Ecto neural progenitor cell (in vitro differentiated cells): ENCODE measurements at regions not wholly inside any gene's neighbourhood (a gene's known extent, or its start where the extent isn't known, plus 50 kb on each side); places are given as distances from the start of the nearest gene placed in this dataset.
"Not testable (repeated sequence)": the region's sequence is repeated elsewhere in the genome, so short reads cannot be mapped to it uniquely, and the experiment has no call there.

Experiments
- DNase-seq: peaks from one replicate; pipeline ENCODE4 v3.0.0-alpha.2; 2018; ENCODE audit warnings: low spot score

GRCh38 chr12:60196366-60196765 lies 600.5 kb downstream of the SLC16A7 start:
- DNase-seq = no peak

GRCh38 chr12:60197589-60197988 lies 601.8 kb downstream of the SLC16A7 start:
- DNase-seq = no peak

GRCh38 chr12:60201891-60202290 lies 606.1 kb downstream of the SLC16A7 start:
- DNase-seq = no peak

- no peak for DNase-seq
Measured at GRCh38 chr12:60205500-60205899, 609.7 kb downstream of the SLC16A7 start.

- no peak for DNase-seq
Measured at GRCh38 chr12:60209521-60209920, 613.7 kb downstream of the SLC16A7 start.

- DNase-seq = no peak
Measured at GRCh38 chr12:60209933-60210332, 614.1 kb downstream of the SLC16A7 start.

GRCh38 chr12:60210756-60211155 lies 614.9 kb downstream of the SLC16A7 start:
- no peak for DNase-seq

- DNase-seq = no peak
Measured at GRCh38 chr12:60211244-60211643, 615.4 kb downstream of the SLC16A7 start.

- DNase-seq = no peak
Measured at GRCh38 chr12:60212159-60213000, 616.6 kb downstream of the SLC16A7 start.

GRCh38 chr12:60213272-60213671 lies 617.4 kb downstream of the SLC16A7 start:
- not testable (repeated sequence) for DNase-seq

GRCh38 chr12:60216226-60216625 lies 620.4 kb downstream of the SLC16A7 start:
- DNase-seq = no peak

GRCh38 chr12:60223242-60223641 lies 627.4 kb downstream of the SLC16A7 start:
- DNase-seq = no peak

- DNase-seq = no peak
Measured at GRCh38 chr12:60225216-60226000, 629.6 kb downstream of the SLC16A7 start.

- no peak for DNase-seq
Measured at GRCh38 chr12:60227916-60228315, 632.1 kb downstream of the SLC16A7 start.

GRCh38 chr12:60230056-60230455 lies 634.2 kb downstream of the SLC16A7 start:
- DNase-seq = no peak

- DNase-seq = no peak
Measured at GRCh38 chr12:60231303-60231702, 635.5 kb downstream of the SLC16A7 start.

- no peak for DNase-seq
Measured at GRCh38 chr12:60231976-60232907, 636.4 kb downstream of the SLC16A7 start.

GRCh38 chr12:60234611-60235195 lies 638.9 kb downstream of the SLC16A7 start:
- not testable (repeated sequence) for DNase-seq

- no peak for DNase-seq
Measured at GRCh38 chr12:60235261-60235660, 639.4 kb downstream of the SLC16A7 start.

GRCh38 chr12:60236416-60236815 lies 640.6 kb downstream of the SLC16A7 start:
- DNase-seq = not testable (repeated sequence)

GRCh38 chr12:60240891-60241290 lies 645.1 kb downstream of the SLC16A7 start:
- DNase-seq = no peak

- DNase-seq = no peak
Measured at GRCh38 chr12:60251091-60251490, 655.3 kb downstream of the SLC16A7 start.
